GM12872 (cell line): ENCODE measurements at regions not wholly inside any gene's neighbourhood (a gene's known extent, or its start where the extent isn't known, plus 50 kb on each side); places are given as distances from the start of the nearest gene placed in this dataset.

Experiments
- TF ChIP-seq, protein P1 (sequence below): IDR thresholded peaks from 3 replicates; pipeline ENCODE4 v1.5.1; 2011; ENCODE audit warnings: low read depth, mild to moderate bottlenecking, low read length, moderate library complexity; ENCODE audit not compliant: insufficient read depth

DNA sequence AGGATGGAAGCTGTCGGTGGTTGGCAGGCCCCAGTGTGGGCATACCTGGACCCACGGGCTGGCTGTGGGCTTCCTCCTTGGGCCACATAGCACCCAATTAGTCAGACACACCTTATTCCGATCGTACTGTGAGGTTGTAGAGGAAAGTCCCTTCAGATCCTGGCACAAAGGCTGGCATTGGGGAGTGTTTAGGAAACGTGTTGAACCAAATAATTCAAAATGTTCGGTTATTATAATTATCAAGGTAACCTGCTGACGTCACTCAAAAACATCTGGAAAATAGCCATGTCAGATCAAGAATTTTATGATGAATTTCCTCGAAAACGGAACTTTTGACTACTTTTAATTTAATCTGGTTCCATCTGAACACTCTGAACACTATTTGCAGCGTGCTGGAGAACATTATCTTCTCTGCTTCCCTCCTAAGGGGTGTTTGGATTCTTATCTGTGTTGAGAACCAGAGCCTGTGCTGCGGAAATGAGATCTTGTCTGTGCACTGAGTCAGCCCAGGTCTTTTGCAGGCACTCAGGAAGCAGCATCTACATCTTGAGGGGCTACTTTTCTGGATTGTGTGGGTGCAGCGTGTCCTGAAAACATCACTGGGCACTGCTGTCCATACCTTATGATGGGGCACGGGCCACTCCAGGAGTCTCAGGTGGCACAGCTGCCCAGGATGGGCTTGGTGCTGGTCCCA, 100.3 kb downstream of the SLC25A47 start:
- TF ChIP-seq, protein P1, sequence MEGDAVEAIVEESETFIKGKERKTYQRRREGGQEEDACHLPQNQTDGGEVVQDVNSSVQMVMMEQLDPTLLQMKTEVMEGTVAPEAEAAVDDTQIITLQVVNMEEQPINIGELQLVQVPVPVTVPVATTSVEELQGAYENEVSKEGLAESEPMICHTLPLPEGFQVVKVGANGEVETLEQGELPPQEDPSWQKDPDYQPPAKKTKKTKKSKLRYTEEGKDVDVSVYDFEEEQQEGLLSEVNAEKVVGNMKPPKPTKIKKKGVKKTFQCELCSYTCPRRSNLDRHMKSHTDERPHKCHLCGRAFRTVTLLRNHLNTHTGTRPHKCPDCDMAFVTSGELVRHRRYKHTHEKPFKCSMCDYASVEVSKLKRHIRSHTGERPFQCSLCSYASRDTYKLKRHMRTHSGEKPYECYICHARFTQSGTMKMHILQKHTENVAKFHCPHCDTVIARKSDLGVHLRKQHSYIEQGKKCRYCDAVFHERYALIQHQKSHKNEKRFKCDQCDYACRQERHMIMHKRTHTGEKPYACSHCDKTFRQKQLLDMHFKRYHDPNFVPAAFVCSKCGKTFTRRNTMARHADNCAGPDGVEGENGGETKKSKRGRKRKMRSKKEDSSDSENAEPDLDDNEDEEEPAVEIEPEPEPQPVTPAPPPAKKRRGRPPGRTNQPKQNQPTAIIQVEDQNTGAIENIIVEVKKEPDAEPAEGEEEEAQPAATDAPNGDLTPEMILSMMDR, result no peak

DNA sequence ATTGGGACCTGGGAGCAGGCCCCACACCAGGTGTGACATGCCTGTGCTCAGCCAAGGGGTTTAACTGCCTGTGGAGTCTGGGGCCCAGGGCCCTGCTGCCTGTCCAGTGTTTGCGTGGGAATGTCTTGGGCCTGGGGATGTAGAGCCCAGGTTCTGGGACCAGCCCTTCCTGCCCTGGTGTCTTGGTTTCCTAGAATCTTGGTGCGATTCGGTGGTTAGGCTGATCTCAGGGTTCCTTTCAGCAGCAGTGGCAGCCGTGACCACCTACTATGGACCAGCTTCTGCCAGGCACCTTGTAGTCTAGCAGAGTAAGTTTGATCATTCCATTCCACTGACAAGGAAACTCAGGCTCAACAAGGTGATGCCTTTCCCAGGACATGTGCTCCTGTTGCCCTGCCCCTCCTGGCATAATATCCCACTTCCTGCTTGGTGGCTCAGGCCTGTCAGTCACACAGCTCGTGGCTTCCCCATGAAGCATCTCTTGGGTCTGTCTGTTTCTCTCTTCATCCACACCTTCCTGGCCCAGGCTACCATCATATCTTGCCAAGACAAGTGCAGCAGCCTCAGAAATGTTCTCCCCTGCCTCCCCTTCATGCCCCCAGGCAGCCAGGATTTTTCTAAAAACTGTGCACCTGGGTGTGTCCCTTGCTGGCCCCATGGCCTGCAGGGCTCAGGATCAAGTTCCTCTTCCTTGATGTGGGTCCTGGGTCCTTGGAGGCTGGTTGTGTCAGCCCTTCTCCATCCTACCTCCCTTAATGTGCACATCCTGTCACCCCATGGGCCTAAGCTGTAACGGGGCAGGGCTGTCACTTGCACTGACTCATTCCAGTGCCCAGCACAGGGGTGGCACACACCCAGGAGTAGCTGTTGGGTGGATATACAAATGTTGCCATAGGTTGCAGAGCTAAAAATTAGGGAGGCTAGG, 101.6 kb downstream of the SLC25A47 start:
- TF ChIP-seq, protein P1, result no peak

DNA sequence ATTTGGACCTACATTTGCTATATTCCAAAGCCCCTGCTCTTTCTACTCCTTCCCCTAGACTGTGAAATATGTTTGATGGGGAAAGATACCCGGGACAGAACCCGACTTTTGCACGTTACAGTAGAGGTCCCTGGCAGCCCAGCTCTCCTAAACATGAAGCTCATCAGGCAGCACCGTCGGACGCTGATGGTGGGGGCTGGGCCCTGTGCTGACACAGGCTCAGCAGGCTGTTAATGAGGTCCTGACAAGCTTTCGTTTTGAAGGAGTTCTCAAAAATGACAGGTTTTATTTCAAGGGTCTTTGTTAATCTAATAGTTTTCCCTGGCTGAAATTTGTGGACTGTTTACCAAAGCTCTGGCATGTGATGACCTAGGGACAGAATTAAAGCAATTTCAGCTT, 102.3 kb downstream of the SLC25A47 start:
- TF ChIP-seq, protein P1, result no peak

DNA sequence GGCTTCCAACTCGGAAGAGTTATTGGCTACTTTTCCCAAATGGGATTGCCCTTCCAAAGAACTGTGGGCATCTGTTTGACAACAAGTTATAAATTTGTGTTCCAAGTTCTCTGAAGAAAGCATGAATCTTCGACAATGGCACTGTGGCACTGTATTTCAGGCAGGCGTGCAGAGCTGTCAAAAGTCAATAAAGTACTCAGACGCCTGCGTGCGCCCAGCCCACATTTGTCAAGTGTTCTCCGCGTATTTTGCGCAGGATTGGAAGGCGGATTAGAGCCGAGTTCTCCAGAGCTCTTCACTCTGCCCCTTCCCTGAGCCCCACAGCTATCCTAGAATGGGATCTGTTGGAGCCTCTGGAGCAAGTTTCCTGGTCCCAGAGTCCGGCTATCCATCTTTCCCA, 103.2 kb downstream of the SLC25A47 start:
- TF ChIP-seq, protein P1, result no peak

DNA sequence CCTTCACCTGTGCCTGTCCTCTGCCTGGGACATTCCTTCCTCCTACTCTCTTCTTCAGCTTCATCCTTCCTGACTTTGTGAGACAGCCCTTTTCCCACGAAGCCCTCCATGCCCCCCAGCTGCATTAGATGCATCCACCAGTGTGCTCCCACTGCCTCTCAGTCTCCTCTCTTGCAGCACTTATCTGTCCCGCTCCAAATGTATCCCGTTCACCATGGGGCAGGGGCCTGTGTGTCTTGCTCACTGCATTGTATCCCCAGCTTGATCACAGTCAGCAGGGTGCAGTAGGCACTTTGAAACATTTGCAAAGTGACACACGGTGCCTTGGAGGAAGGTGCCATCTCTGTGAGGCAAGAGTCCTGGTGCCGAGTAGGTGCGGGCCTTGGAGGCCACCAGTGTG, 104.0 kb downstream of the SLC25A47 start:
- TF ChIP-seq, protein P1, result no peak

DNA sequence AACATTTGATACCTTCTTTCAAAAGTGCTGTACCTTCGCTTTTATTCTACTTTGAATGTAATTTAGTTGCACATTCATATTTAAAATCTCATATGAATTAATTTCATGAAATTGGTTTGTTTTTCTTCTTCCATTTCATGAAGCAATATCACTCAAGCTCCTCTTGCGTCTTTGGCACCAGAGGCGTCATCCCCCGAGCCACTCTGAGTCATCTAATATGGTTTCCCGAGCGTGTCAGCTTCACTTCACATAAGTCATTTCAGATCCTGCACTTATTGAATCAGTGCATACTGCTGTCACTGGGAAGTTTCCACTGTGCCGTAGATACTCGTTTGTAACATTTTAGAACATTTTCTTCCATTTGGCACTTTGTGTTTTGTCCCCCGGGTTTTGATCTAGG, 105.6 kb downstream of the SLC25A47 start:
- TF ChIP-seq, protein P1, result no peak

DNA sequence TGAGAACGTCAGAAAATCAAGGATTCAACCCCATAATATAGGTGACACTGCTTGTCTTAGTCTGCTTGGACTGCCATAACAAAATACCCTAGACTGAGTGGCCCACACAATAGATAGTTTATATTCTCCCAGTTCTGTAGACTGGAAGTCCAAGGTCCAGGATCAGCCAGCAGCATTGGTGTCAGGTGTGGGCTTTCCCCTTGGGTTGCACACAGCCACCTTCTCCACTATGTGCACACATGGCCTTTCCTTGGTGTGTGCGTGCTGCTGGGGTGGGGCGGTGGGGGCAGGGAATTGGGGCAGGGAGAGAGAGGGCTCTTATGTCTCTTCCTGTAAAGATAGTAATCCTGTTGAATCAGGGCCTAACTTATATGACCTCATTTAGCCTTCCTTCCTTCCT, 106.4 kb downstream of the SLC25A47 start:
- TF ChIP-seq, protein P1, result no peak
